OCI-LY3 (cell line): ENCODE measurements at regions not wholly inside any gene's neighbourhood (a gene's known extent, or its start where the extent isn't known, plus 50 kb on each side); places are given as distances from the start of the nearest gene placed in this dataset.

Experiments used
- H2AFZ ChIP-seq: fragments of 200-600, 300-600 bp; shearing (Covaris generic); 2 replicates; pipeline ENCODE4 v1.6.0; 2014; ENCODE audit warnings: antibody characterized with exemption, low read depth, low read length
- H3K27ac ChIP-seq: fragments of 200-600, 300-600 bp; sonication (generic); 2 replicates; pipeline ENCODE4 v1.5.1; 2014; ENCODE audit warnings: mild to moderate bottlenecking, low read length, moderate library complexity, mixed read lengths
- H3K27me3 ChIP-seq: fragments of 200-600, 300-600 bp; sonication (generic); 2 replicates; pipeline ENCODE4 v1.6.1; 2014; ENCODE audit warnings: low read depth, low read length, mixed read lengths
- H3K36me3 ChIP-seq: fragments of 200-600, 300-600 bp; sonication (generic); replicated peaks from 2 replicates; pipeline ENCODE3; 2014; ENCODE audit warnings: low read depth, low read length, mixed read lengths
- H3K4me1 ChIP-seq: fragments of 300-600, 200-600 bp; sonication (generic); 2 replicates; pipeline ENCODE4 v1.6.1; 2014; ENCODE audit warnings: low read length, mixed read lengths
- H3K4me2 ChIP-seq: fragments of 200-600, 300-600 bp; sonication (generic); 2 replicates; pipeline ENCODE4 v1.6.1; 2014; ENCODE audit warnings: low read length, mixed read lengths
- H3K4me3 ChIP-seq: fragments of 300-600, 200-600 bp; sonication (generic); 2 replicates; pipeline ENCODE4 v1.5.1; 2014; ENCODE audit warnings: antibody characterized with exemption, mild to moderate bottlenecking, low read length, moderate library complexity
- H3K79me2 ChIP-seq: fragments of 300-600, 200-600 bp; shearing (Covaris generic); 2 replicates; pipeline ENCODE4 v1.6.1; 2014; ENCODE audit warnings: mild to moderate bottlenecking, low read length, mixed read lengths
- H3K9ac ChIP-seq: fragments of 300-600, 200-600 bp; shearing (Covaris generic); 2 replicates; pipeline ENCODE4 v1.6.0; 2014; ENCODE audit warnings: mild to moderate bottlenecking, low read length, moderate library complexity
- H3K9me3 ChIP-seq: fragments of 200-600, 300-600 bp; shearing (Covaris generic); 2 replicates; pipeline ENCODE4 v1.6.1; 2014; ENCODE audit warnings: low read length, mixed read lengths; ENCODE audit not compliant: insufficient read depth
- H4K20me1 ChIP-seq: fragments of 200-600, 300-600 bp; sonication (generic); 2 replicates; pipeline ENCODE4 v1.6.1; 2016; ENCODE audit warnings: low read length, mixed read lengths; ENCODE audit not compliant: insufficient read depth
- EZH2phosphoT487 ChIP-seq: fragments of 200-600 bp; shearing (Covaris generic); IDR thresholded peaks from 2 replicates; pipeline ENCODE4 v1.6.1; 2018; ENCODE audit warnings: antibody characterized with exemption, mixed run types, low read depth
- TF ChIP-seq, protein P1 (sequence below): fragments of 200-600, 300-600 bp; sonication (generic); IDR thresholded peaks from 2 replicates; pipeline ENCODE4 v1.5.1; 2014; ENCODE audit warnings: antibody characterized with exemption, low read length, low read depth

DNA sequence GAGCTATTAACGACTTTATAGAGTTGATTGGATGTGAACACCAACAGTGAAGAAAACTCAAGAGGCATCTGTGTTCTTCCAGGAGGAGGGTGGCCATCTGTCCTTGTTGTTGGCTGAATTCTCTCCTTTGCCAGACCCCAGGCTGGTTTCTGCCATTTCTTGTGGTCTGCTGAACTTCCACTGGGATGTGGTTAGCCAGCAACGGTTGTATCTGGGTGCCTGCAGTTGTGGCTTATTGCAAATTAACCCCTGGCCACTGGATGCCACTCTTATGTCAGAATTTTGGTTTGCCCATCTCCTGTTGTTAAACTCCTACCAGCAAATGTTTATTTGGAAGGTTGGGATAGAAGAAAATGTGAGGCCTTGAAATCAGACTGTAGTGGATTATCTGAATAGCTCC is 163.6 kb upstream of the TBC1D5 start:
- no peak overlapping the region for H3K4me2 ChIP-seq
- H3K27me3 ChIP-seq = no peaks in the 10 kb centered on the region
- no peak overlapping the region for H2AFZ ChIP-seq
- H3K36me3 ChIP-seq = no peaks in the 10 kb centered on the region
- H3K4me3 ChIP-seq = no peak overlapping the region
- H3K79me2 ChIP-seq = no peaks in the 10 kb centered on the region
- H3K9me3 ChIP-seq = no peaks in the 10 kb centered on the region
- TF ChIP-seq, protein P1, sequence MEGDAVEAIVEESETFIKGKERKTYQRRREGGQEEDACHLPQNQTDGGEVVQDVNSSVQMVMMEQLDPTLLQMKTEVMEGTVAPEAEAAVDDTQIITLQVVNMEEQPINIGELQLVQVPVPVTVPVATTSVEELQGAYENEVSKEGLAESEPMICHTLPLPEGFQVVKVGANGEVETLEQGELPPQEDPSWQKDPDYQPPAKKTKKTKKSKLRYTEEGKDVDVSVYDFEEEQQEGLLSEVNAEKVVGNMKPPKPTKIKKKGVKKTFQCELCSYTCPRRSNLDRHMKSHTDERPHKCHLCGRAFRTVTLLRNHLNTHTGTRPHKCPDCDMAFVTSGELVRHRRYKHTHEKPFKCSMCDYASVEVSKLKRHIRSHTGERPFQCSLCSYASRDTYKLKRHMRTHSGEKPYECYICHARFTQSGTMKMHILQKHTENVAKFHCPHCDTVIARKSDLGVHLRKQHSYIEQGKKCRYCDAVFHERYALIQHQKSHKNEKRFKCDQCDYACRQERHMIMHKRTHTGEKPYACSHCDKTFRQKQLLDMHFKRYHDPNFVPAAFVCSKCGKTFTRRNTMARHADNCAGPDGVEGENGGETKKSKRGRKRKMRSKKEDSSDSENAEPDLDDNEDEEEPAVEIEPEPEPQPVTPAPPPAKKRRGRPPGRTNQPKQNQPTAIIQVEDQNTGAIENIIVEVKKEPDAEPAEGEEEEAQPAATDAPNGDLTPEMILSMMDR = no peak
- no peak for TF ChIP-seq EZH2phosphoT487
- H3K4me1 ChIP-seq = peaks cover 1% of the 10 kb centered on the region; the same call in 1 of the 2 replicates
- H4K20me1 ChIP-seq = no peaks in the 10 kb centered on the region
- H3K27ac ChIP-seq = no peak overlapping the region
- no peak overlapping the region for H3K9ac ChIP-seq

- Histone ChIP-seq H3K9ac (no peak overlapping the region), H2AFZ (no peak overlapping the region), H3K4me1 (no peaks in the 10 kb centered on the region), H3K27ac (no peak overlapping the region), H3K27me3 (no peaks in the 10 kb centered on the region), H3K4me2 (no peak overlapping the region), H3K79me2 (no peaks in the 10 kb centered on the region), H4K20me1 (no peaks in the 10 kb centered on the region), H3K9me3 (no peaks in the 10 kb centered on the region), H3K36me3 (no peaks in the 10 kb centered on the region), H3K4me3 (no peak overlapping the region)
- TF ChIP-seq EZH2phosphoT487 = no peak
Observed at GRCh38 chr3:17901893-17902292, 159.5 kb upstream of the TBC1D5 start.

GRCh38 chr3:17894434-17895060 is 152.1 kb upstream of the TBC1D5 start:
- H2AFZ ChIP-seq = no peak overlapping the region
- TF ChIP-seq, protein P1 = peak; percentile 83
- TF ChIP-seq EZH2phosphoT487 = no peak
- H3K4me2 ChIP-seq = no peak overlapping the region
- no peaks in the 10 kb centered on the region for H3K4me1 ChIP-seq
- H3K4me3 ChIP-seq = no peak overlapping the region
- H3K36me3 ChIP-seq = no peaks in the 10 kb centered on the region
- H3K9me3 ChIP-seq = no peaks in the 10 kb centered on the region
- H3K27me3 ChIP-seq = no peaks in the 10 kb centered on the region
- H3K79me2 ChIP-seq = no peaks in the 10 kb centered on the region
- H4K20me1 ChIP-seq = no peaks in the 10 kb centered on the region
- no peak overlapping the region for H3K27ac ChIP-seq
- H3K9ac ChIP-seq = no peak overlapping the region

GRCh38 chr3:17891139-17891856 is 148.9 kb upstream of the TBC1D5 start:
- Histone ChIP-seq H2AFZ (no peak overlapping the region), H3K79me2 (no peaks in the 10 kb centered on the region), H3K4me3 (no peak overlapping the region), H4K20me1 (no peaks in the 10 kb centered on the region), H3K27ac (no peak overlapping the region), H3K9me3 (no peaks in the 10 kb centered on the region), H3K9ac (no peak overlapping the region), H3K4me2 (no peak overlapping the region), H3K4me1 (no peaks in the 10 kb centered on the region), H3K27me3 (peaks cover 3% of the 10 kb centered on the region; the same call in 1 of the 2 replicates), H3K36me3 (no peaks in the 10 kb centered on the region)
- TF ChIP-seq, protein P1 = no peak
- TF ChIP-seq EZH2phosphoT487 = no peak
